Osteocyte (in vitro differentiated cells): ENCODE measurements at regions not wholly inside any gene's neighbourhood (a gene's known extent, or its start where the extent isn't known, plus 50 kb on each side); places are given as distances from the start of the nearest gene placed in this dataset.
A peak's percentile ranks its signal among the peaks of the same experiment; 100 is the strongest.

ENCODE experiments used
- DNase-seq: peaks from one replicate; pipeline ENCODE4 v3.0.0; 2021; ENCODE audit warnings: mixed read lengths; ENCODE audit not compliant: unreplicated experiment; ENCODE audit errors: extremely low spot score
- H3K27ac Mint-ChIP-seq: one replicate; pipeline ENCODE4 v1.8.0; 2021; ENCODE audit warnings: mild to moderate bottlenecking, mixed read lengths; ENCODE audit not compliant: unreplicated experiment
- H3K27me3 Mint-ChIP-seq: one replicate; pipeline ENCODE4 v1.8.0; 2021; ENCODE audit warnings: mixed read lengths; ENCODE audit not compliant: unreplicated experiment
- H3K36me3 Mint-ChIP-seq: one replicate; pipeline ENCODE4 v1.8.0; 2021; ENCODE audit warnings: mixed read lengths; ENCODE audit not compliant: unreplicated experiment
- H3K4me1 Mint-ChIP-seq: one replicate; pipeline ENCODE4 v1.8.0; 2021; ENCODE audit warnings: mixed read lengths; ENCODE audit not compliant: unreplicated experiment
- H3K4me3 Mint-ChIP-seq: one replicate; pipeline ENCODE4 v1.8.0; 2021; ENCODE audit warnings: mild to moderate bottlenecking, moderate library complexity, mixed read lengths; ENCODE audit not compliant: unreplicated experiment
- H3K9me3 Mint-ChIP-seq: one replicate; pipeline ENCODE4 v1.8.0; 2021; ENCODE audit warnings: mixed read lengths; ENCODE audit not compliant: unreplicated experiment
- CTCF ChIP-seq: fragments of 200-600 bp; sonication (generic); IDR thresholded peaks from 2 replicates; pipeline ENCODE4 v1.5.0; 2021; ENCODE audit warnings: antibody characterized with exemption, mild to moderate bottlenecking, moderate library complexity

GRCh38 chr12:105930557-105931503, 207.9 kb downstream of the NUAK1 start:
- Mint-ChIP-seq H3K4me3 (no peak overlapping the region), H3K9me3 (peaks cover 10% of the 10 kb centered on the region), H3K4me1 (peaks cover 16% of the 10 kb centered on the region), H3K27me3 (no peaks in the 10 kb centered on the region), H3K36me3 (no peaks in the 10 kb centered on the region), H3K27ac (no peak overlapping the region)
- DNase-seq: no peak
- no peak for TF ChIP-seq CTCF

- H3K4me1 Mint-ChIP-seq: peaks cover 18% of the 10 kb centered on the region
- no peak overlapping the region for H3K27ac Mint-ChIP-seq
- H3K9me3 Mint-ChIP-seq: peaks cover 10% of the 10 kb centered on the region
- H3K4me3 Mint-ChIP-seq: no peak overlapping the region
- DNase-seq: no peak
- no peak for TF ChIP-seq CTCF
- no peaks in the 10 kb centered on the region for H3K36me3 Mint-ChIP-seq
- H3K27me3 Mint-ChIP-seq: no peaks in the 10 kb centered on the region
Measured at GRCh38 chr12:105931762-105932570, 206.8 kb downstream of the NUAK1 start.

GRCh38 chr12:105933671-105934665, 204.8 kb downstream of the NUAK1 start:
- Mint-ChIP-seq H3K4me3 (no peak overlapping the region), H3K9me3 (no peaks in the 10 kb centered on the region), H3K27ac (peak overlapping the region; percentile 65), H3K27me3 (no peaks in the 10 kb centered on the region), H3K36me3 (no peaks in the 10 kb centered on the region), H3K4me1 (peaks cover 22% of the 10 kb centered on the region)
- TF ChIP-seq CTCF: no peak
- DNase-seq: no peak

GRCh38 chr12:105935106-105935505, 203.6 kb downstream of the NUAK1 start:
- no peak for TF ChIP-seq CTCF
- no peaks in the 10 kb centered on the region for H3K36me3 Mint-ChIP-seq
- H3K27me3 Mint-ChIP-seq: no peaks in the 10 kb centered on the region
- no peak overlapping the region for H3K27ac Mint-ChIP-seq
- H3K4me1 Mint-ChIP-seq: peaks cover 22% of the 10 kb centered on the region
- DNase-seq: no peak
- no peak overlapping the region for H3K4me3 Mint-ChIP-seq
- no peaks in the 10 kb centered on the region for H3K9me3 Mint-ChIP-seq
